Breast epithelium (tissue), 4 donors: ENCODE measurements at regions not wholly inside any gene's neighbourhood (a gene's known extent, or its start where the extent isn't known, plus 50 kb on each side); places are given as distances from the start of the nearest gene placed in this dataset.

Source experiments
- DNase-seq, 2 donors: peaks; one replicate each; pipeline ENCODE4 v3.0.0-alpha.2; 2019; ENCODE audit warnings: low spot score in 2 of 2
- H3K27ac ChIP-seq, 2 donors: fragments of 200-600 bp; sonication (generic) in 1 of 2; one replicate each; pipeline ENCODE4 v1.5.1; 2016 to 2019; ENCODE audit warnings: mild to moderate bottlenecking in 1 of 2
- H3K27me3 ChIP-seq, 2 donors: fragments of 200-600 bp; sonication (generic) in 1 of 2; one replicate each; pipeline versions ENCODE4 v1.5.1 to v1.6.0; 2017 to 2019; ENCODE audit warnings: control low read depth in 1 of 2, mild to moderate bottlenecking in 1 of 2
- H3K36me3 ChIP-seq: fragments of 200-600 bp; one replicate; pipeline ENCODE4 v1.5.1; 2019
- H3K4me1 ChIP-seq, 2 donors: fragments of 200-600 bp; sonication (generic); one replicate each; pipeline ENCODE4 v1.5.1; 2016 to 2019; ENCODE audit warnings: control low read depth in 1 of 2
- H3K4me3 ChIP-seq, 3 donors: fragments of 200-600 bp; sonication (generic); 1 replicate in 2 of 3; 2 replicates in 1 of 3; pipeline ENCODE4 v1.5.1; 2016 to 2019; ENCODE audit warnings: mild to moderate bottlenecking in 3 of 3, moderate library complexity in 2 of 3
- H3K9me3 ChIP-seq, 2 donors: fragments of 200-600 bp; sonication (generic) in 1 of 2; one replicate each; pipeline ENCODE4 v1.5.1; 2016 to 2019; ENCODE audit warnings: control low read depth in 1 of 2
- CTCF ChIP-seq, 3 donors: fragments of 450-650 bp; IDR thresholded peaks; one replicate each; pipeline ENCODE4 v1.5.1; 2016 to 2017; ENCODE audit warnings: antibody characterized with exemption in 3 of 3, mild to moderate bottlenecking in 3 of 3, moderate library complexity in 3 of 3
- POLR2A ChIP-seq: fragments of 450-650 bp; IDR thresholded peaks from one replicate; pipeline ENCODE4 v1.6.1; 2016; ENCODE audit warnings: antibody characterized with exemption, mild to moderate bottlenecking, moderate library complexity
- POLR2AphosphoS5 ChIP-seq, 3 donors: sonication (generic); formaldehyde crosslinking; IDR thresholded peaks; one replicate each; pipeline ENCODE4 v1.6.1; 2017; ENCODE audit warnings: antibody characterized with exemption in 3 of 3
- intact Hi-C: fragments of 100-400 bp; cut with DNase I; formaldehyde crosslinking; loops from one replicate; pipeline ENCODE4 v1.15.1; 2023; ENCODE audit warnings: low total_unique reads

GRCh38 chr3:116939091-116939490 lies 229.5 kb downstream of the TUSC7 start:
- intact Hi-C loops = no loop called here
- no peak for DNase-seq
- Histone ChIP-seq H3K4me3 (no peak overlapping the region), H3K9me3 (peaks cover 0 to 16% of the 10 kb centered on the region in 2 donors), H3K4me1 (no peaks in the 10 kb centered on the region), H3K27me3 (no peaks in the 10 kb centered on the region), H3K27ac (no peak overlapping the region), H3K36me3 (no peaks in the 10 kb centered on the region)
- TF ChIP-seq POLR2A = no peak
- no peak for TF ChIP-seq POLR2AphosphoS5 (IDR thresholded peaks at IDR 0.05)
- no peak for TF ChIP-seq CTCF (IDR thresholded peaks at IDR 0.05)

- Histone ChIP-seq H3K27ac (no peak overlapping the region), H3K36me3 (no peaks in the 10 kb centered on the region), H3K27me3 (no peaks in the 10 kb centered on the region), H3K4me1 (no peaks in the 10 kb centered on the region), H3K4me3 (no peak overlapping the region), H3K9me3 (peaks cover 0 to 16% of the 10 kb centered on the region in 2 donors)
- no peak for DNase-seq
- intact Hi-C loops = no loop called here
- TF ChIP-seq POLR2AphosphoS5 (IDR thresholded peaks at IDR 0.05) (no peak), CTCF (IDR thresholded peaks at IDR 0.05) (no peak), POLR2A (no peak)
These were observed 230.0 kb downstream of the TUSC7 start for GRCh38 chr3:116939550-116939949.

- Histone ChIP-seq H3K36me3 (no peaks in the 10 kb centered on the region), H3K4me3 (no peak overlapping the region), H3K27ac (no peak overlapping the region), H3K27me3 (no peaks in the 10 kb centered on the region), H3K9me3 (peaks cover 0 to 16% of the 10 kb centered on the region in 2 donors), H3K4me1 (no peaks in the 10 kb centered on the region)
- DNase-seq = no peak
- no peak for TF ChIP-seq CTCF (IDR thresholded peaks at IDR 0.05)
- TF ChIP-seq POLR2A = no peak
- no peak for TF ChIP-seq POLR2AphosphoS5 (IDR thresholded peaks at IDR 0.05)
- intact Hi-C loops = no loop called here
These were observed 231.1 kb downstream of the TUSC7 start for GRCh38 chr3:116940719-116941118.

GRCh38 chr3:116946376-116946775 lies 236.8 kb downstream of the TUSC7 start:
- DNase-seq = no peak
- Histone ChIP-seq H3K4me3 (no peak overlapping the region), H3K4me1 (no peaks in the 10 kb centered on the region), H3K27me3 (no peaks in the 10 kb centered on the region), H3K27ac (no peak overlapping the region), H3K9me3 (no peaks in the 10 kb centered on the region), H3K36me3 (no peaks in the 10 kb centered on the region)
- intact Hi-C loops = no loop called here
- no peak for TF ChIP-seq CTCF (IDR thresholded peaks at IDR 0.05)
- TF ChIP-seq POLR2A = no peak
- no peak for TF ChIP-seq POLR2AphosphoS5 (IDR thresholded peaks at IDR 0.05)

GRCh38 chr3:116947148-116947547 lies 237.6 kb downstream of the TUSC7 start:
- H3K36me3 ChIP-seq = no peaks in the 10 kb centered on the region
- intact Hi-C loops = no loop called here

More at GRCh38 chr3:116947148-116947547, 237.6 kb downstream of the TUSC7 start:
- Histone ChIP-seq H3K27me3 (no peaks in the 10 kb centered on the region), H3K4me3 (no peak overlapping the region), H3K9me3 (no peaks in the 10 kb centered on the region), H3K27ac (no peak overlapping the region), H3K4me1 (no peaks in the 10 kb centered on the region)
- DNase-seq = no peak
- no peak for TF ChIP-seq POLR2AphosphoS5 (IDR thresholded peaks at IDR 0.05)
- TF ChIP-seq POLR2A = no peak
- no peak for TF ChIP-seq CTCF (IDR thresholded peaks at IDR 0.05)
